H1 (cell line): ENCODE measurements at regions not wholly inside any gene's neighbourhood (a gene's known extent, or its start where the extent isn't known, plus 50 kb on each side); places are given as distances from the start of the nearest gene placed in this dataset.

Experiments
- TF ChIP-seq, protein P1 (sequence below): fragments of 300-600 bp; sonication (generic); IDR thresholded peaks from 2 replicates; pipeline ENCODE4 v1.7.1; 2012; ENCODE audit warnings: low read length, moderate library complexity, mild to moderate bottlenecking, inconsistent platforms; ENCODE audit not compliant: insufficient replicate concordance

DNA sequence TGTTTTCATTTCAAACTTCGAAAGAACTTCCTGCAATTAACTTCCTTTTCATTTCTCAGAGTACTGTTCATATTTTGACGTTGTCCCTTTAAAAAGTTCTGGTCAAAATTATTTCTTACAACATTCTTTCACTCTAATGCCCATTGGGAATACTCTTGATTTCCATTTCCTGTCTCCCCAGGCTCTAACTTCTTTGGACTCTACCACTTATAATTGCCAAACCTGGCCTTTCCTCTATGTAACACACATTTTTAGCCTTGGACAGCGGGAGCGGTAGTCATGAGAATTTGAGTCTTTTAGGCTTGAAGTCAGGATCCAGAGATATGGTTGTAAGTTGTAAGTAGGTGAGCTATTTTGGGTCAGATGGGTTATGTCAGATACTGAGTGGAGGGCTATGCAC lies 163.5 kb upstream of the SPRY2 start (continued):
- TF ChIP-seq, protein P1, sequence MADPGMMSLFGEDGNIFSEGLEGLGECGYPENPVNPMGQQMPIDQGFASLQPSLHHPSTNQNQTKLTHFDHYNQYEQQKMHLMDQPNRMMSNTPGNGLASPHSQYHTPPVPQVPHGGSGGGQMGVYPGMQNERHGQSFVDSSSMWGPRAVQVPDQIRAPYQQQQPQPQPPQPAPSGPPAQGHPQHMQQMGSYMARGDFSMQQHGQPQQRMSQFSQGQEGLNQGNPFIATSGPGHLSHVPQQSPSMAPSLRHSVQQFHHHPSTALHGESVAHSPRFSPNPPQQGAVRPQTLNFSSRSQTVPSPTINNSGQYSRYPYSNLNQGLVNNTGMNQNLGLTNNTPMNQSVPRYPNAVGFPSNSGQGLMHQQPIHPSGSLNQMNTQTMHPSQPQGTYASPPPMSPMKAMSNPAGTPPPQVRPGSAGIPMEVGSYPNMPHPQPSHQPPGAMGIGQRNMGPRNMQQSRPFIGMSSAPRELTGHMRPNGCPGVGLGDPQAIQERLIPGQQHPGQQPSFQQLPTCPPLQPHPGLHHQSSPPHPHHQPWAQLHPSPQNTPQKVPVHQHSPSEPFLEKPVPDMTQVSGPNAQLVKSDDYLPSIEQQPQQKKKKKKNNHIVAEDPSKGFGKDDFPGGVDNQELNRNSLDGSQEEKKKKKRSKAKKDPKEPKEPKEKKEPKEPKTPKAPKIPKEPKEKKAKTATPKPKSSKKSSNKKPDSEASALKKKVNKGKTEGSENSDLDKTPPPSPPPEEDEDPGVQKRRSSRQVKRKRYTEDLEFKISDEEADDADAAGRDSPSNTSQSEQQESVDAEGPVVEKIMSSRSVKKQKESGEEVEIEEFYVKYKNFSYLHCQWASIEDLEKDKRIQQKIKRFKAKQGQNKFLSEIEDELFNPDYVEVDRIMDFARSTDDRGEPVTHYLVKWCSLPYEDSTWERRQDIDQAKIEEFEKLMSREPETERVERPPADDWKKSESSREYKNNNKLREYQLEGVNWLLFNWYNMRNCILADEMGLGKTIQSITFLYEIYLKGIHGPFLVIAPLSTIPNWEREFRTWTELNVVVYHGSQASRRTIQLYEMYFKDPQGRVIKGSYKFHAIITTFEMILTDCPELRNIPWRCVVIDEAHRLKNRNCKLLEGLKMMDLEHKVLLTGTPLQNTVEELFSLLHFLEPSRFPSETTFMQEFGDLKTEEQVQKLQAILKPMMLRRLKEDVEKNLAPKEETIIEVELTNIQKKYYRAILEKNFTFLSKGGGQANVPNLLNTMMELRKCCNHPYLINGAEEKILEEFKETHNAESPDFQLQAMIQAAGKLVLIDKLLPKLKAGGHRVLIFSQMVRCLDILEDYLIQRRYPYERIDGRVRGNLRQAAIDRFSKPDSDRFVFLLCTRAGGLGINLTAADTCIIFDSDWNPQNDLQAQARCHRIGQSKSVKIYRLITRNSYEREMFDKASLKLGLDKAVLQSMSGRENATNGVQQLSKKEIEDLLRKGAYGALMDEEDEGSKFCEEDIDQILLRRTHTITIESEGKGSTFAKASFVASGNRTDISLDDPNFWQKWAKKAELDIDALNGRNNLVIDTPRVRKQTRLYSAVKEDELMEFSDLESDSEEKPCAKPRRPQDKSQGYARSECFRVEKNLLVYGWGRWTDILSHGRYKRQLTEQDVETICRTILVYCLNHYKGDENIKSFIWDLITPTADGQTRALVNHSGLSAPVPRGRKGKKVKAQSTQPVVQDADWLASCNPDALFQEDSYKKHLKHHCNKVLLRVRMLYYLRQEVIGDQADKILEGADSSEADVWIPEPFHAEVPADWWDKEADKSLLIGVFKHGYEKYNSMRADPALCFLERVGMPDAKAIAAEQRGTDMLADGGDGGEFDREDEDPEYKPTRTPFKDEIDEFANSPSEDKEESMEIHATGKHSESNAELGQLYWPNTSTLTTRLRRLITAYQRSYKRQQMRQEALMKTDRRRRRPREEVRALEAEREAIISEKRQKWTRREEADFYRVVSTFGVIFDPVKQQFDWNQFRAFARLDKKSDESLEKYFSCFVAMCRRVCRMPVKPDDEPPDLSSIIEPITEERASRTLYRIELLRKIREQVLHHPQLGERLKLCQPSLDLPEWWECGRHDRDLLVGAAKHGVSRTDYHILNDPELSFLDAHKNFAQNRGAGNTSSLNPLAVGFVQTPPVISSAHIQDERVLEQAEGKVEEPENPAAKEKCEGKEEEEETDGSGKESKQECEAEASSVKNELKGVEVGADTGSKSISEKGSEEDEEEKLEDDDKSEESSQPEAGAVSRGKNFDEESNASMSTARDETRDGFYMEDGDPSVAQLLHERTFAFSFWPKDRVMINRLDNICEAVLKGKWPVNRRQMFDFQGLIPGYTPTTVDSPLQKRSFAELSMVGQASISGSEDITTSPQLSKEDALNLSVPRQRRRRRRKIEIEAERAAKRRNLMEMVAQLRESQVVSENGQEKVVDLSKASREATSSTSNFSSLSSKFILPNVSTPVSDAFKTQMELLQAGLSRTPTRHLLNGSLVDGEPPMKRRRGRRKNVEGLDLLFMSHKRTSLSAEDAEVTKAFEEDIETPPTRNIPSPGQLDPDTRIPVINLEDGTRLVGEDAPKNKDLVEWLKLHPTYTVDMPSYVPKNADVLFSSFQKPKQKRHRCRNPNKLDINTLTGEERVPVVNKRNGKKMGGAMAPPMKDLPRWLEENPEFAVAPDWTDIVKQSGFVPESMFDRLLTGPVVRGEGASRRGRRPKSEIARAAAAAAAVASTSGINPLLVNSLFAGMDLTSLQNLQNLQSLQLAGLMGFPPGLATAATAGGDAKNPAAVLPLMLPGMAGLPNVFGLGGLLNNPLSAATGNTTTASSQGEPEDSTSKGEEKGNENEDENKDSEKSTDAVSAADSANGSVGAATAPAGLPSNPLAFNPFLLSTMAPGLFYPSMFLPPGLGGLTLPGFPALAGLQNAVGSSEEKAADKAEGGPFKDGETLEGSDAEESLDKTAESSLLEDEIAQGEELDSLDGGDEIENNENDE: no peak
